GM12878 (cell line): ENCODE measurements at regions not wholly inside any gene's neighbourhood (a gene's known extent, or its start where the extent isn't known, plus 50 kb on each side); places are given as distances from the start of the nearest gene placed in this dataset.

Experiments used
- ATAC-seq: fragments of 200-7000 bp; cut with Tn5 transposase; 3 replicates; pipeline ENCODE4 v1.9.1; 2020; ENCODE audit warnings: mild to moderate bottlenecking, moderate library complexity
- BruUV-seq: library from RNA; stranded (reverse); fragments of 400-500 nt; replicated peaks from 2 replicates; lab custom pipeline; 2021; lab: Mats Ljungman, UMichigan
- CTCF ChIA-PET: fragments of 300-600 bp; sonication (Branson Sonifier 250); formaldehyde crosslinking; extraction: SDS; loops from one replicate; lab custom pipeline; 2021; ENCODE audit warnings: inconsistent platforms; lab: Yijun Ruan, JAX
- POLR2A ChIA-PET: fragments of 350-600 bp; formaldehyde crosslinking; extraction: SDS; loops from one replicate; lab custom pipeline; 2021; ENCODE audit warnings: inconsistent platforms; lab: Charles Lee
- RAD21 ChIA-PET: fragments of 300-600 bp; sonication (Branson Sonifier 250); formaldehyde crosslinking; loops from one replicate; lab custom pipeline; 2023; ENCODE audit warnings: antibody characterized with exemption; ENCODE audit not compliant: unreplicated experiment; lab: Charles Lee
- SMC1A ChIA-PET: fragments of 300-600 bp; sonication (Branson Sonifier 250); formaldehyde crosslinking; loops from one replicate; lab custom pipeline; 2023; ENCODE audit not compliant: unreplicated experiment, uncharacterized antibody; lab: Charles Lee
- DNase-seq: peaks from one replicate; pipeline ENCODE4 v3.0.0-alpha.2; 2011; ENCODE audit warnings: low read depth, low spot score
- FAIRE-seq: peaks from 3 replicates; lab custom pipeline; 2011; peaks lifted over from hg19 to GRCh38; lab: Jason Lieb, UNC
- H2AFZ ChIP-seq: 2 replicates; pipeline ENCODE4 v1.6.0; 2011; ENCODE audit warnings: low read depth, low read length, control low read depth; ENCODE audit not compliant: control insufficient read depth
- H3K27ac ChIP-seq: 2 replicates; pipeline ENCODE4 v1.5.1; 2011; ENCODE audit warnings: control low read depth; ENCODE audit not compliant: control insufficient read depth, insufficient read depth
- H3K27me3 ChIP-seq, 2 experiments: replicated peaks in 1 of 2; 2 replicates each; pipeline versions ENCODE4 v1.6.0 to v1.6.1; 2011; ENCODE audit warnings: low read length in 1 of 2; ENCODE audit not compliant: control insufficient read depth in 2 of 2, insufficient read depth in 2 of 2
- H3K36me3 ChIP-seq, 2 experiments: 2 replicates each; pipeline ENCODE4 v1.5.1; 2011; ENCODE audit warnings: low read length in 1 of 2; ENCODE audit not compliant: control insufficient read depth in 2 of 2, insufficient read depth in 2 of 2
- H3K4me1 ChIP-seq: 2 replicates; pipeline ENCODE4 v1.6.1; 2011; ENCODE audit warnings: mild to moderate bottlenecking, low read length, moderate library complexity, mixed read lengths; ENCODE audit not compliant: control insufficient read depth, insufficient read depth
- H3K4me2 ChIP-seq: 2 replicates; pipeline ENCODE4 v1.6.0; 2011; ENCODE audit warnings: control low read depth; ENCODE audit not compliant: control insufficient read depth, insufficient read depth
- H3K4me3 ChIP-seq: fragments of 200-600 bp; sonication (generic); 2 replicates; pipeline ENCODE4 v1.5.1; 2016
- H3K79me2 ChIP-seq: 2 replicates; pipeline ENCODE4 v1.6.0; 2011; ENCODE audit warnings: low read length; ENCODE audit not compliant: control insufficient read depth, insufficient read depth
- H3K9ac ChIP-seq: 2 replicates; pipeline ENCODE4 v1.8.0; 2011; ENCODE audit warnings: low read length, control low read depth, mixed read lengths; ENCODE audit not compliant: control insufficient read depth, insufficient read depth
- H3K9me3 ChIP-seq: replicated peaks from 3 replicates; pipeline ENCODE4 v1.5.1; 2011; ENCODE audit warnings: mild to moderate bottlenecking, low read length; ENCODE audit not compliant: control insufficient read depth, insufficient read depth
- H4K20me1 ChIP-seq: 2 replicates; pipeline ENCODE4 v1.6.0; 2011; ENCODE audit not compliant: control insufficient read depth, insufficient read depth
- BRCA1 ChIP-seq: IDR thresholded peaks from 2 replicates; pipeline ENCODE4 v1.6.1; 2011; ENCODE audit warnings: low read depth, low read length, improper control_type of control experiment
- CBX5 ChIP-seq: sonication (generic); IDR thresholded peaks from 2 replicates; pipeline ENCODE4 v1.6.1; 2016; ENCODE audit warnings: low read depth, moderate library complexity, mild to moderate bottlenecking, inconsistent platforms
- CHD4 ChIP-seq: fragments of 200-600 bp; sonication (generic); IDR thresholded peaks from 2 replicates; pipeline ENCODE4 v1.6.1; 2016; ENCODE audit warnings: mild to moderate bottlenecking
- FOXM1 ChIP-seq: IDR thresholded peaks from 2 replicates; pipeline ENCODE4 v1.6.1; 2012; ENCODE audit warnings: low read depth, mild to moderate bottlenecking, inconsistent platforms, low read length, moderate library complexity
- IRF4 ChIP-seq: IDR thresholded peaks from 2 replicates; pipeline ENCODE4 v1.6.1; 2011; ENCODE audit warnings: low read depth, low read length
- JUND ChIP-seq: IDR thresholded peaks from 2 replicates; pipeline ENCODE4 v1.6.1; 2012; ENCODE audit warnings: low read depth, mild to moderate bottlenecking, low read length, improper control_type of control experiment, moderate library complexity
- NR2F1 ChIP-seq: fragments of 450-650 bp; conservative IDR thresholded peaks from 2 replicates; pipeline ENCODE4 v1.6.1; 2017; ENCODE audit warnings: mild to moderate bottlenecking
- POU2F2 ChIP-seq: IDR thresholded peaks from 3 replicates; pipeline ENCODE4 v1.6.1; 2011; ENCODE audit warnings: low read depth, mild to moderate bottlenecking, low read length, borderline replicate concordance
- YBX1 ChIP-seq: fragments of 450-650 bp; IDR thresholded peaks from 2 replicates; pipeline ENCODE4 v1.6.1; 2016; ENCODE audit warnings: antibody characterized with exemption
- ZBTB11 ChIP-seq: fragments of 450-650 bp; formaldehyde crosslinking; IDR thresholded peaks from 2 replicates; pipeline ENCODE4 v1.5.0; 2022; ENCODE audit warnings: mild to moderate bottlenecking, missing genetic modification characterization
- ZNF217 ChIP-seq: fragments of 450-650 bp; IDR thresholded peaks from 2 replicates; pipeline ENCODE4 v1.6.1; 2017; ENCODE audit warnings: antibody characterized with exemption, mild to moderate bottlenecking
- WGBS: methylation state at CpG from one replicate; pipeline ENCODE4 v1.1.6; 2016; ENCODE audit warnings: low lambda C conversion rate; ENCODE audit not compliant: insufficient replicate concordance, insufficient coverage; ENCODE audit errors: missing lambda C conversion rate; 5-methylcytosine and 5-hydroxymethylcytosine counted together
- in situ Hi-C: fragments of 300-500 bp; cut with MboI; formaldehyde crosslinking; loops from 9 replicates; pipeline ENCODE4 v1.14.3; 2018; ENCODE audit warnings: mixed read lengths
- intact Hi-C: fragments of 100-400 bp; cut with micrococcal nuclease; formaldehyde crosslinking; loops from one replicate; pipeline ENCODE4 v1.14.2; 2022; ENCODE audit not compliant: unreplicated experiment
- TF ChIP-seq, protein P1 (sequence below): fragments of 450-650 bp; IDR thresholded peaks from 2 replicates; pipeline ENCODE4 v1.6.1; 2018; ENCODE audit warnings: borderline replicate concordance, mild to moderate bottlenecking; ENCODE audit not compliant: partially characterized antibody
- TF ChIP-seq, protein P2 (sequence below): fragments of 150-350 bp; IDR thresholded peaks from 2 replicates; pipeline ENCODE4 v1.6.1; 2016; ENCODE audit warnings: low read depth, low read length

DNA sequence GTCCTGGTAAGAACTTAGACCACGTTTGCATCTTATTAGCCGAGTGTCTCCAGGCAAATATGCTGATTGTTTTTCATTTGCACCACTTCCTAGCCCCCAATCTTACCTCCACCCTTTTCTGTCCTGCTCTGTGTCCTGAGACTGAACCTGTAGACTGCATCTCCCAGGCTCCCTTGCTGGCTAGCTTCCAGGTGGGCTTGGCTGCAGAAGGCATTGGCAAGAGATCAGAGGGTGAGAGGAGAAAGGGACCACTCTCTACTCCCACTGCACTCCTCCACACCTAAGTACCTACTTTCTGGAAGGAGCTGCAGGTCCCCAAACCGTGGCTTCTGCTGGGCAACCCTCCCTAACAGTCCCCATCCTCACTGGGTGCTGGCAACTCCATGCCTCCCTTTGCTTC, 59.9 kb upstream of the XPA start (continued):
- TF ChIP-seq ZBTB11 (CRISPR knock-in tag) (no peak), POU2F2 (no peak), CHD4 (no peak), ZNF217 (no peak), FOXM1 (no peak), BRCA1 (no peak), YBX1 (no peak), JUND (no peak), IRF4 (no peak)
- TF ChIP-seq, all 136 proteins: peak for 0

- intact Hi-C loops (no loop called here), in situ Hi-C loops (no loop called here)
- H2AFZ ChIP-seq = no peak overlapping the region
- no peaks in the 10 kb centered on the region for H4K20me1 ChIP-seq
- no peaks in the 10 kb centered on the region for H3K9me3 ChIP-seq
- ChIA-PET SMC1A (no interaction called here), CTCF (interaction anchor here (1.3 kb wide), 1 partner anchor 10 kb away, joined by 3 read pairs; no protein-coding TSS in a partner anchor), POLR2A (no interaction called here), RAD21 (no interaction called here)
- H3K9ac ChIP-seq = no peak overlapping the region
- ATAC-seq = no peak
- no peak for DNase-seq
- 32% methylated on average over 7 of the region's 7 CpGs for WGBS
- H3K79me2 ChIP-seq = no peaks in the 10 kb centered on the region
- no peak overlapping the region for H3K4me3 ChIP-seq
- H3K4me1 ChIP-seq = no peaks in the 10 kb centered on the region
- no peak overlapping the region for H3K4me2 ChIP-seq
- BruUV-seq = no TSS peak
- no peak for FAIRE-seq
- TF ChIP-seq, protein P1, sequence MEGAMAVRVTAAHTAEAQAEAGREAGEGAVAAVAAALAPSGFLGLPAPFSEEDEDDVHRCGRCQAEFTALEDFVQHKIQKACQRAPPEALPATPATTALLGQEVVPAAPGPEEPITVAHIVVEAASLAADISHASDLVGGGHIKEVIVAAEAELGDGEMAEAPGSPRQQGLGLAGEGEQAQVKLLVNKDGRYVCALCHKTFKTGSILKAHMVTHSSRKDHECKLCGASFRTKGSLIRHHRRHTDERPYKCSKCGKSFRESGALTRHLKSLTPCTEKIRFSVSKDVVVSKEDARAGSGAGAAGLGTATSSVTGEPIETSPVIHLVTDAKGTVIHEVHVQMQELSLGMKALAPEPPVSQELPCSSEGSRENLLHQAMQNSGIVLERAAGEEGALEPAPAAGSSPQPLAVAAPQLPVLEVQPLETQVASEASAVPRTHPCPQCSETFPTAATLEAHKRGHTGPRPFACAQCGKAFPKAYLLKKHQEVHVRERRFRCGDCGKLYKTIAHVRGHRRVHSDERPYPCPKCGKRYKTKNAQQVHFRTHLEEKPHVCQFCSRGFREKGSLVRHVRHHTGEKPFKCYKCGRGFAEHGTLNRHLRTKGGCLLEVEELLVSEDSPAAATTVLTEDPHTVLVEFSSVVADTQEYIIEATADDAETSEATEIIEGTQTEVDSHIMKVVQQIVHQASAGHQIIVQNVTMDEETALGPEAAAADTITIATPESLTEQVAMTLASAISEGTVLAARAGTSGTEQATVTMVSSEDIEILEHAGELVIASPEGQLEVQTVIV = no peak
- no peak for TF ChIP-seq CBX5
- TF ChIP-seq, protein P2, sequence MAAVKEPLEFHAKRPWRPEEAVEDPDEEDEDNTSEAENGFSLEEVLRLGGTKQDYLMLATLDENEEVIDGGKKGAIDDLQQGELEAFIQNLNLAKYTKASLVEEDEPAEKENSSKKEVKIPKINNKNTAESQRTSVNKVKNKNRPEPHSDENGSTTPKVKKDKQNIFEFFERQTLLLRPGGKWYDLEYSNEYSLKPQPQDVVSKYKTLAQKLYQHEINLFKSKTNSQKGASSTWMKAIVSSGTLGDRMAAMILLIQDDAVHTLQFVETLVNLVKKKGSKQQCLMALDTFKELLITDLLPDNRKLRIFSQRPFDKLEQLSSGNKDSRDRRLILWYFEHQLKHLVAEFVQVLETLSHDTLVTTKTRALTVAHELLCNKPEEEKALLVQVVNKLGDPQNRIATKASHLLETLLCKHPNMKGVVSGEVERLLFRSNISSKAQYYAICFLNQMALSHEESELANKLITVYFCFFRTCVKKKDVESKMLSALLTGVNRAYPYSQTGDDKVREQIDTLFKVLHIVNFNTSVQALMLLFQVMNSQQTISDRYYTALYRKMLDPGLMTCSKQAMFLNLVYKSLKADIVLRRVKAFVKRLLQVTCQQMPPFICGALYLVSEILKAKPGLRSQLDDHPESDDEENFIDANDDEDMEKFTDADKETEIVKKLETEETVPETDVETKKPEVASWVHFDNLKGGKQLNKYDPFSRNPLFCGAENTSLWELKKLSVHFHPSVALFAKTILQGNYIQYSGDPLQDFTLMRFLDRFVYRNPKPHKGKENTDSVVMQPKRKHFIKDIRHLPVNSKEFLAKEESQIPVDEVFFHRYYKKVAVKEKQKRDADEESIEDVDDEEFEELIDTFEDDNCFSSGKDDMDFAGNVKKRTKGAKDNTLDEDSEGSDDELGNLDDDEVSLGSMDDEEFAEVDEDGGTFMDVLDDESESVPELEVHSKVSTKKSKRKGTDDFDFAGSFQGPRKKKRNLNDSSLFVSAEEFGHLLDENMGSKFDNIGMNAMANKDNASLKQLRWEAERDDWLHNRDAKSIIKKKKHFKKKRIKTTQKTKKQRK = no peak
- TF ChIP-seq NR2F1 = no peak
- no peak overlapping the region for H3K27ac ChIP-seq
- no peaks in the 10 kb centered on the region for H3K36me3 ChIP-seq
- peaks cover 0 to 3% of the 10 kb centered on the region in 2 experiments; a peak in 2 of 4 replicates for H3K27me3 ChIP-seq
Measured at GRCh38 chr9:97758334-97758916, 61.3 kb upstream of the XPA start.
